K562 (cell line): ENCODE measurements at regions not wholly inside any gene's neighbourhood (a gene's known extent, or its start where the extent isn't known, plus 50 kb on each side); places are given as distances from the start of the nearest gene placed in this dataset.

Experiments
- DIDO1 ChIP-seq: fragments of 450-650 bp; IDR thresholded peaks from 2 replicates; pipeline ENCODE4 v1.6.1; 2016; ENCODE audit warnings: low read depth, missing biosample characterization, missing genetic modification characterization
- GABPA ChIP-seq: fragments of 200-800 bp; sonication (Bioruptor generic); conservative IDR thresholded peaks from 2 replicates; pipeline ENCODE4 v1.6.1; 2016; ENCODE audit warnings: low read depth, missing genetic modification characterization, missing compliant biosample characterization
- ZNF143 ChIP-seq: sonication (generic); formaldehyde crosslinking; IDR thresholded peaks from 2 replicates; pipeline ENCODE4 v1.9.0; 2022; ENCODE audit warnings: mild to moderate bottlenecking, missing genetic modification reagents
- ZNF165 ChIP-seq: fragments of 250-450 bp; sonication (Bioruptor Pico); IDR thresholded peaks from 2 replicates; pipeline ENCODE4 v1.4.0; 2020; ENCODE audit warnings: borderline replicate concordance
- ZNF644 ChIP-seq: fragments of 200-800 bp; sonication (Bioruptor generic); IDR thresholded peaks from 2 replicates; pipeline ENCODE4 v1.6.1; 2016; ENCODE audit warnings: low read depth, missing genetic modification characterization, missing compliant biosample characterization
- TF ChIP-seq, protein P1 (sequence below): sonication (generic); formaldehyde crosslinking; IDR thresholded peaks from 2 replicates; pipeline ENCODE4 v1.8.1; 2023; ENCODE audit warnings: mild to moderate bottlenecking, missing genetic modification reagents
- TF ChIP-seq, protein P2 (sequence below): sonication (generic); formaldehyde crosslinking; IDR thresholded peaks from 2 replicates; pipeline ENCODE4 v1.9.0; 2022; ENCODE audit warnings: mild to moderate bottlenecking, missing genetic modification reagents

DNA sequence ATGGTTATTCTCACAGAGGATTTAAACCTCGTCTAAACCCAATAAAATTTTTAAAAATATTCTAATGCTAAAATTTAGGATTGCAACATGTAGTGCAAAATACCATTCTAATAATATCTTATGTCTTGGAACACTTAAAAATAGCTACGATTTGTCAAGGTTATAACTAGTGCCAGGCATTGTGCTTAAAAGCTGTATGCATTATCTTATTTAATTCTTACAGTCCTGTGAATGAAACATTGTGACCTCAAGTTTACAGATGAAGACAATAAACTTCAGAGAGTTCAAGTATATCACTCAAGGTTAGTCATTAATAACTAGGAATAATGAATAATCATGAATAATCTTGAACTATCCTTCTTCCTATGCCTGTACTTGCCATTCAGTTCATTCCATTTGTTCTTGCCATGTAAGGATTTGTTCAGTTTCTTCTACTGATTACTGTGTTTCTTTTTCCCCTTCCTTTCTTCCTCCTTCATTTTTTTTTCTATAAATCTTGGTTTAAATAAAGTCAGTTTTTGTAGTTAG, 897.6 kb upstream of the NR2F2 start:
- TF ChIP-seq ZNF165 (CRISPR knock-in tag): no peak
- TF ChIP-seq, protein P1, sequence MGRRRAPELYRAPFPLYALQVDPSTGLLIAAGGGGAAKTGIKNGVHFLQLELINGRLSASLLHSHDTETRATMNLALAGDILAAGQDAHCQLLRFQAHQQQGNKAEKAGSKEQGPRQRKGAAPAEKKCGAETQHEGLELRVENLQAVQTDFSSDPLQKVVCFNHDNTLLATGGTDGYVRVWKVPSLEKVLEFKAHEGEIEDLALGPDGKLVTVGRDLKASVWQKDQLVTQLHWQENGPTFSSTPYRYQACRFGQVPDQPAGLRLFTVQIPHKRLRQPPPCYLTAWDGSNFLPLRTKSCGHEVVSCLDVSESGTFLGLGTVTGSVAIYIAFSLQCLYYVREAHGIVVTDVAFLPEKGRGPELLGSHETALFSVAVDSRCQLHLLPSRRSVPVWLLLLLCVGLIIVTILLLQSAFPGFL (CRISPR knock-in tag): no peak
- TF ChIP-seq ZNF143 (CRISPR knock-in tag): no peak
- TF ChIP-seq, protein P2, sequence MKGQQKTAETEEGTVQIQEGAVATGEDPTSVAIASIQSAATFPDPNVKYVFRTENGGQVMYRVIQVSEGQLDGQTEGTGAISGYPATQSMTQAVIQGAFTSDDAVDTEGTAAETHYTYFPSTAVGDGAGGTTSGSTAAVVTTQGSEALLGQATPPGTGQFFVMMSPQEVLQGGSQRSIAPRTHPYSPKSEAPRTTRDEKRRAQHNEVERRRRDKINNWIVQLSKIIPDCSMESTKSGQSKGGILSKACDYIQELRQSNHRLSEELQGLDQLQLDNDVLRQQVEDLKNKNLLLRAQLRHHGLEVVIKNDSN (CRISPR knock-in tag): no peak
- no peak for TF ChIP-seq GABPA (tag)
- TF ChIP-seq ZNF644 (tag): no peak
- TF ChIP-seq DIDO1 (tag): no peak
